H9 (cell line): ENCODE measurements at regions not wholly inside any gene's neighbourhood (a gene's known extent, or its start where the extent isn't known, plus 50 kb on each side); places are given as distances from the start of the nearest gene placed in this dataset.

Source experiments
- DNase-seq: peaks from one replicate; pipeline ENCODE4 v3.0.0-alpha.2; 2017
- H2AFZ ChIP-seq: one replicate; pipeline ENCODE4 v1.6.1; 2013; ENCODE audit warnings: mild to moderate bottlenecking, low read length, control low read depth, moderate library complexity
- H2AK5ac ChIP-seq: 2 replicates; pipeline ENCODE4 v1.6.1; 2013; ENCODE audit warnings: low read length, control low read depth, mixed read lengths; ENCODE audit not compliant: insufficient read length
- H2BK120ac ChIP-seq: one replicate; pipeline ENCODE4 v1.6.1; 2013; ENCODE audit warnings: low read depth, mild to moderate bottlenecking, low read length, control low read depth, inconsistent platforms; ENCODE audit not compliant: poor library complexity, severe bottlenecking
- H2BK12ac ChIP-seq: 2 replicates; pipeline ENCODE4 v1.6.1; 2013; ENCODE audit warnings: low read length, control low read depth, mixed read lengths, low read depth; ENCODE audit not compliant: insufficient read length
- H2BK15ac ChIP-seq: 2 replicates; pipeline ENCODE4 v1.6.1; 2013; ENCODE audit warnings: low read depth, low read length, control low read depth
- H2BK20ac ChIP-seq: one replicate; pipeline ENCODE4 v1.6.1; 2013; ENCODE audit warnings: low read depth, mild to moderate bottlenecking, low read length, control low read depth, inconsistent platforms; ENCODE audit not compliant: poor library complexity, severe bottlenecking
- H2BK5ac ChIP-seq: 2 replicates; pipeline ENCODE4 v1.6.1; 2013; ENCODE audit warnings: low read length, control low read depth, mixed read lengths; ENCODE audit not compliant: insufficient read length
- H3K14ac ChIP-seq: 2 replicates; pipeline ENCODE4 v1.6.1; 2013; ENCODE audit warnings: low read length, control low read depth; ENCODE audit not compliant: insufficient read depth
- H3K18ac ChIP-seq: 2 replicates; pipeline ENCODE4 v1.6.1; 2013; ENCODE audit warnings: low read depth, mild to moderate bottlenecking, mixed read lengths, low read length, control low read depth; ENCODE audit not compliant: insufficient read length
- H3K23ac ChIP-seq: 2 replicates; pipeline ENCODE4 v1.6.1; 2013; ENCODE audit warnings: low read length, control low read depth, mixed read lengths, low read depth; ENCODE audit not compliant: insufficient read length
- H3K23me2 ChIP-seq: 2 replicates; pipeline ENCODE4 v1.6.1; 2013; ENCODE audit warnings: low read depth, mild to moderate bottlenecking, mixed read lengths, low read length, control low read depth; ENCODE audit not compliant: insufficient read length, poor library complexity, severe bottlenecking
- H3K27ac ChIP-seq: 2 replicates; pipeline ENCODE4 v1.5.1; 2013; ENCODE audit warnings: low read length, control low read depth, mixed read lengths, low read depth; ENCODE audit not compliant: insufficient read length
- H3K27me3 ChIP-seq: 2 replicates; pipeline ENCODE4 v1.6.1; 2013; ENCODE audit warnings: low read length, control low read depth, inconsistent platforms; ENCODE audit not compliant: insufficient read depth
- H3K4ac ChIP-seq: 2 replicates; pipeline ENCODE4 v1.6.1; 2013; ENCODE audit warnings: low read depth, mild to moderate bottlenecking, control low read depth, inconsistent platforms, low read length, moderate library complexity
- H3K4me1 ChIP-seq: 2 replicates; pipeline ENCODE4 v1.6.1; 2013; ENCODE audit warnings: low read length, control low read depth, inconsistent platforms; ENCODE audit not compliant: insufficient read depth
- H3K4me2 ChIP-seq: 2 replicates; pipeline ENCODE4 v1.6.1; 2013; ENCODE audit warnings: low read length, control low read depth, mixed read lengths; ENCODE audit not compliant: insufficient read length, insufficient read depth
- H3K56ac ChIP-seq: 2 replicates; pipeline ENCODE4 v1.6.1; 2013; ENCODE audit warnings: low read depth, mild to moderate bottlenecking, mixed read lengths, low read length, control low read depth; ENCODE audit not compliant: insufficient read length
- H3K79me1 ChIP-seq: 2 replicates; pipeline ENCODE4 v1.6.1; 2013; ENCODE audit warnings: low read depth, mild to moderate bottlenecking, moderate library complexity, low read length, control low read depth, inconsistent platforms; ENCODE audit not compliant: insufficient read depth, poor library complexity, severe bottlenecking
- H3K79me2 ChIP-seq: 2 replicates; pipeline ENCODE4 v1.6.1; 2013; ENCODE audit warnings: low read length, control low read depth, inconsistent platforms; ENCODE audit not compliant: insufficient read depth
- H3K9ac ChIP-seq: 2 replicates; pipeline ENCODE4 v1.6.1; 2013; ENCODE audit warnings: low read length, control low read depth, mixed read lengths; ENCODE audit not compliant: insufficient read length; ENCODE audit errors: extremely low read depth
- H3K9me3 ChIP-seq: one replicate; pipeline ENCODE4 v1.6.1; 2013; ENCODE audit warnings: low read depth, low read length, inconsistent platforms; ENCODE audit not compliant: control insufficient read depth
- H3T11ph ChIP-seq: one replicate; pipeline ENCODE4 v1.6.1; 2013; ENCODE audit warnings: mild to moderate bottlenecking, low read length, control low read depth, inconsistent platforms
- H4K20me1 ChIP-seq: one replicate; pipeline ENCODE4 v1.6.1; 2013; ENCODE audit not compliant: control insufficient read depth, insufficient read length, insufficient read depth
- H4K5ac ChIP-seq: 2 replicates; pipeline ENCODE4 v1.6.1; 2013; ENCODE audit warnings: low read depth, mild to moderate bottlenecking, mixed read lengths, low read length, control low read depth; ENCODE audit not compliant: insufficient read length
- H4K8ac ChIP-seq: replicated peaks from 2 replicates; pipeline ENCODE4 v1.6.1; 2013; ENCODE audit warnings: low read length, control low read depth, mixed read lengths, low read depth; ENCODE audit not compliant: insufficient read length
- H4K91ac ChIP-seq: 2 replicates; pipeline ENCODE4 v1.6.1; 2013; ENCODE audit warnings: low read depth, mild to moderate bottlenecking, moderate library complexity, mixed read lengths, low read length, control low read depth; ENCODE audit not compliant: insufficient read length
- H3K27ac Mint-ChIP-seq, 3 experiments: 2 replicates in 2 of 3; 3 replicates in 1 of 3; pipeline ENCODE4 v1.8.0; 2020 to 2021; ENCODE audit warnings: mixed read lengths in 3 of 3, mild to moderate bottlenecking in 1 of 3, moderate library complexity in 1 of 3
- H3K27me3 Mint-ChIP-seq: 2 replicates; pipeline ENCODE4 v1.8.0; 2021; ENCODE audit warnings: low read depth, mild to moderate bottlenecking, moderate library complexity, mixed read lengths
- H3K36me3 Mint-ChIP-seq, 3 experiments: 2 replicates in 2 of 3; 3 replicates in 1 of 3; pipeline ENCODE4 v1.8.0; 2020 to 2021; ENCODE audit warnings: low read depth in 3 of 3, mixed read lengths in 3 of 3; ENCODE audit not compliant: insufficient read depth in 1 of 3
- H3K4me1 Mint-ChIP-seq, 2 experiments: 2 replicates each; pipeline ENCODE4 v1.8.0; 2020; ENCODE audit warnings: mixed read lengths in 2 of 2
- H3K4me3 Mint-ChIP-seq, 2 experiments: 2 replicates in 1 of 2; 3 replicates in 1 of 2; pipeline ENCODE4 v1.8.0; 2020 to 2021; ENCODE audit warnings: mild to moderate bottlenecking in 2 of 2, mixed read lengths in 2 of 2, moderate library complexity in 1 of 2
- H3K9me3 Mint-ChIP-seq, 2 experiments: 2 replicates in 1 of 2; 3 replicates in 1 of 2; pipeline ENCODE4 v1.8.0; 2020; ENCODE audit warnings: mild to moderate bottlenecking in 2 of 2, mixed read lengths in 2 of 2, moderate library complexity in 1 of 2
- CTCF ChIP-seq: fragments of 200-600 bp; sonication (generic); conservative IDR thresholded peaks from 3 replicates; pipeline ENCODE4 v1.8.0; 2021; ENCODE audit warnings: antibody characterized with exemption, mild to moderate bottlenecking
- WGBS: extraction: QIAGEN DNeasy Blood & Tissue Kit; methylation state at CpG from one replicate; pipeline ENCODE4 v1.1.7; 2013; ENCODE audit warnings: missing lambda C conversion rate, low lambda C conversion rate, mixed read lengths; ENCODE audit not compliant: insufficient read length; ENCODE audit errors: extremely low coverage; 5-methylcytosine and 5-hydroxymethylcytosine counted together

GRCh38 chr7:67364441-67365017, 367.9 kb downstream of the TYW1 start:
- H2BK20ac ChIP-seq: no peak overlapping the region
- H3K79me2 ChIP-seq: no peaks in the 10 kb centered on the region
- no peak overlapping the region for H3K56ac ChIP-seq
- peaks cover 29% of the 10 kb centered on the region for H3K27me3 Mint-ChIP-seq
- H4K5ac ChIP-seq: no peak overlapping the region
- peaks cover 8 to 10% of the 10 kb centered on the region in 2 experiments for H3K4me1 Mint-ChIP-seq
- H3K79me1 ChIP-seq: no peaks in the 10 kb centered on the region
- no peak overlapping the region for H2AK5ac ChIP-seq
- H3K23ac ChIP-seq: no peak overlapping the region
- H4K20me1 ChIP-seq: no peaks in the 10 kb centered on the region
- H3K23me2 ChIP-seq: no peaks in the 10 kb centered on the region
- no peak overlapping the region for H2BK120ac ChIP-seq
- H3K4me1 ChIP-seq: no peaks in the 10 kb centered on the region
- no peak overlapping the region for H3T11ph ChIP-seq
- H4K8ac ChIP-seq: no peak overlapping the region
- no peak overlapping the region for H2AFZ ChIP-seq
- H2BK5ac ChIP-seq: no peak overlapping the region
- DNase-seq: peak; percentile 56
- peaks cover 0 to 26% (median 4%) of the 10 kb centered on the region in 3 experiments; a peak in 5 of 7 replicates for H3K36me3 Mint-ChIP-seq
- no peak overlapping the region for H3K9ac ChIP-seq
- H2BK12ac ChIP-seq: no peak overlapping the region
- no peak overlapping the region for H4K91ac ChIP-seq
- H3K4me3 Mint-ChIP-seq: peak overlapping the region in 1 of 2 experiments; percentile 29; a peak in 2 of 5 replicates
- peaks cover 8 to 10% of the 10 kb centered on the region in 2 experiments for H3K9me3 Mint-ChIP-seq
- no peak; the same call in 2 of the 3 replicates for TF ChIP-seq CTCF
- no peaks in the 10 kb centered on the region for H3K27me3 ChIP-seq
- WGBS: no CpG with 5 or more reads among the region's 60 CpGs
- no peak overlapping the region for H3K18ac ChIP-seq
- no peak overlapping the region for H3K27ac Mint-ChIP-seq
- no peak overlapping the region for H3K4me2 ChIP-seq
- H2BK15ac ChIP-seq: no peak overlapping the region
- H3K27ac ChIP-seq: no peak overlapping the region
- H3K4ac ChIP-seq: no peak overlapping the region
- no peak overlapping the region for H3K14ac ChIP-seq
- no peaks in the 10 kb centered on the region for H3K9me3 ChIP-seq
